ENCODE measurements at regions not wholly inside any gene's neighbourhood (a gene's known extent, or its start where the extent isn't known, plus 50 kb on each side); places are given as distances from the start of the nearest gene placed in this dataset.

DNA sequence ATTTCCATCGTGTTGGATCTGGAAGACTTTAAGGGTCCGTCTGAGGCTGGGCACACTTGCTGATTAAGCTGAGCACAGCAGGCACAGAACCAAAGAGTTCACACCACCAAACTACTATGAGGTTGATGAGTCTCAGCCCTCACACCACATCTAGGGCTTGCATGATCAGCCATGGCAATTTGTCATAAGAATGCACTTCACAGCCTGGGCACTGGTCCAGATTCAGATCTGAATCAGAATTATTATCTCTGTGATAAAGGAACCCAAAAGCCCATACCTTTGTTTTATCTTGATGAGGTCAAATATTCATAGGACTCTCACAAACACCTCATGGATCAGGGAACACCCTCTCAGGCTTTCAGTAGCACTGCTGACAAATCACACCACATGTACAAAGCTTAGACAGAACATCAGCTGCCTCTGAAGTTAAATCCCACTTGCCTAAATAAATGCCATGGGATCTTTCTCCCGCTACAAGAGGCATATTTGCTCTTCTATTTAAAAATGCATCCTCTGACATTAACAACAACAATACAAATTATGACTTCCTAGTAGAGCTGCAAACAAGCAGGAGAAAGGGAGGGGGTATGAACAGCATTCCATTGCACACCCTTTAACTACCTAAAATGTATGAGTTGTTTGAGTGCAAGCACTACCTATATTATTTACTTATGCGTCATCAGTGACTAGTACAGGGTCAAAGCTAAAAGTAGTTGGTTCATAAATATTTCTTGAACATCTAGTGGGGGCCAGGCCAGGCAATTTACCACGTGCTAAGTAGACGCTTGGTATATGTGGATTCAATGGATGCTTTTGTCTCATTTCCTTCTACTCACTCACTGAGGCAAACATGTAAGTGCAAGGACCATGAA lies 186.3 kb upstream of the FGF13 start:
- TF ChIP-seq, protein P1, sequence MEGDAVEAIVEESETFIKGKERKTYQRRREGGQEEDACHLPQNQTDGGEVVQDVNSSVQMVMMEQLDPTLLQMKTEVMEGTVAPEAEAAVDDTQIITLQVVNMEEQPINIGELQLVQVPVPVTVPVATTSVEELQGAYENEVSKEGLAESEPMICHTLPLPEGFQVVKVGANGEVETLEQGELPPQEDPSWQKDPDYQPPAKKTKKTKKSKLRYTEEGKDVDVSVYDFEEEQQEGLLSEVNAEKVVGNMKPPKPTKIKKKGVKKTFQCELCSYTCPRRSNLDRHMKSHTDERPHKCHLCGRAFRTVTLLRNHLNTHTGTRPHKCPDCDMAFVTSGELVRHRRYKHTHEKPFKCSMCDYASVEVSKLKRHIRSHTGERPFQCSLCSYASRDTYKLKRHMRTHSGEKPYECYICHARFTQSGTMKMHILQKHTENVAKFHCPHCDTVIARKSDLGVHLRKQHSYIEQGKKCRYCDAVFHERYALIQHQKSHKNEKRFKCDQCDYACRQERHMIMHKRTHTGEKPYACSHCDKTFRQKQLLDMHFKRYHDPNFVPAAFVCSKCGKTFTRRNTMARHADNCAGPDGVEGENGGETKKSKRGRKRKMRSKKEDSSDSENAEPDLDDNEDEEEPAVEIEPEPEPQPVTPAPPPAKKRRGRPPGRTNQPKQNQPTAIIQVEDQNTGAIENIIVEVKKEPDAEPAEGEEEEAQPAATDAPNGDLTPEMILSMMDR (IDR thresholded peaks at IDR 0.05) = no peak
- TF ChIP-seq POLR2AphosphoS5 (IDR thresholded peaks at IDR 0.05) = no peak
- TF ChIP-seq POLR2A (IDR thresholded peaks at IDR 0.05) = no peak
